ENCODE measurements at regions not wholly inside any gene's neighbourhood (a gene's known extent, or its start where the extent isn't known, plus 50 kb on each side); places are given as distances from the start of the nearest gene placed in this dataset.
"Not testable (repeated sequence)": the region's sequence is repeated elsewhere in the genome, so short reads cannot be mapped to it uniquely, and the experiment has no call there.

GRCh38 chr15:66635817-66636216 is 66.2 kb upstream of the SMAD6 start:
- no peak for DNase-seq

- not testable (repeated sequence) for DNase-seq
Measured at GRCh38 chr15:66637044-66637443, 65.0 kb upstream of the SMAD6 start.

GRCh38 chr15:66638377-66638776 is 63.7 kb upstream of the SMAD6 start:
- no peak for DNase-seq

- no peak for DNase-seq
Measured at GRCh38 chr15:66641485-66642315, 60.3 kb upstream of the SMAD6 start.

GRCh38 chr15:66642514-66642913 is 59.5 kb upstream of the SMAD6 start:
- no peak for DNase-seq

- DNase-seq, result no peak
Measured at GRCh38 chr15:66643033-66643432, 59.0 kb upstream of the SMAD6 start.

- DNase-seq, result no peak
Measured at GRCh38 chr15:66644000-66644787, 57.8 kb upstream of the SMAD6 start.

GRCh38 chr15:66644869-66645268 is 57.2 kb upstream of the SMAD6 start:
- peak; percentile 51 for DNase-seq

- peak; percentile 61 for DNase-seq
Measured at GRCh38 chr15:66646308-66646707, 55.7 kb upstream of the SMAD6 start.

GRCh38 chr15:66646799-66647198 is 55.2 kb upstream of the SMAD6 start:
- no peak for DNase-seq

- DNase-seq, result no peak
Measured at GRCh38 chr15:66647358-66647757, 54.7 kb upstream of the SMAD6 start.

GRCh38 chr15:66648588-66648987 is 53.4 kb upstream of the SMAD6 start:
- DNase-seq, result no peak

- no peak for DNase-seq
Measured at GRCh38 chr15:66649235-66649984, 52.6 kb upstream of the SMAD6 start.

GRCh38 chr15:66650433-66650832 is 51.6 kb upstream of the SMAD6 start:
- no peak for DNase-seq

GRCh38 chr15:66651198-66651597 is 50.8 kb upstream of the SMAD6 start:
- DNase-seq, result no peak

GRCh38 chr15:66651913-66652642 is 50.0 kb upstream of the SMAD6 start:
- no peak for DNase-seq
